Natural killer cell (primary cell): ENCODE measurements at regions not wholly inside any gene's neighbourhood (a gene's known extent, or its start where the extent isn't known, plus 50 kb on each side); places are given as distances from the start of the nearest gene placed in this dataset.

ENCODE experiments used
- ATAC-seq, 3 donors: fragments of 150-1000 bp in 2 of 3; fragments of 200-7000 bp in 1 of 3; cut with Tn5 transposase; 1 replicate in 1 of 3; 2 replicates in 2 of 3; pipeline ENCODE4 v1.10.0; 2021; ENCODE audit warnings: mild to moderate bottlenecking in 2 of 3, moderate library complexity in 2 of 3
- DNase-seq, 2 donors: peaks; one replicate each; pipeline versions ENCODE4 v3.0.0 to v3.0.0-alpha.2; 2013 to 2021; ENCODE audit warnings: mixed read lengths in 1 of 2
- H3K27ac ChIP-seq: one replicate; pipeline ENCODE4 v1.5.1; 2013; ENCODE audit warnings: mild to moderate bottlenecking, low read length
- H3K27me3 ChIP-seq: one replicate; pipeline ENCODE4 v1.6.1; 2013; ENCODE audit warnings: low read length; ENCODE audit not compliant: control insufficient read depth, insufficient read depth
- H3K36me3 ChIP-seq: one replicate; pipeline ENCODE4 v1.6.1; 2013; ENCODE audit warnings: low read length; ENCODE audit not compliant: control insufficient read depth, insufficient read depth
- H3K4me1 ChIP-seq: one replicate; pipeline ENCODE4 v1.6.1; 2013; ENCODE audit warnings: low read length; ENCODE audit not compliant: control insufficient read depth, insufficient read depth
- H3K4me3 ChIP-seq: one replicate; pipeline ENCODE4 v1.5.1; 2013; ENCODE audit warnings: low read length
- H3K9me3 ChIP-seq: one replicate; pipeline ENCODE4 v1.6.1; 2013; ENCODE audit warnings: low read length; ENCODE audit not compliant: control insufficient read depth, insufficient read depth
- H3K27ac Mint-ChIP-seq, 2 donors: one replicate each; pipeline ENCODE4 v1.8.0; 2022; ENCODE audit warnings: mild to moderate bottlenecking in 2 of 2, mixed read lengths in 2 of 2, moderate library complexity in 1 of 2
- H3K27me3 Mint-ChIP-seq, 2 donors: one replicate each; pipeline ENCODE4 v1.8.0; 2022; ENCODE audit warnings: low read depth in 2 of 2, mixed read lengths in 2 of 2
- H3K36me3 Mint-ChIP-seq: one replicate; pipeline ENCODE4 v1.8.0; 2022; ENCODE audit warnings: mixed read lengths
- H3K4me1 Mint-ChIP-seq, 2 donors: one replicate each; pipeline ENCODE4 v1.8.0; 2022; ENCODE audit warnings: mixed read lengths in 2 of 2
- H3K4me3 Mint-ChIP-seq: one replicate; pipeline ENCODE4 v1.8.0; 2022; ENCODE audit warnings: mild to moderate bottlenecking, moderate library complexity, mixed read lengths
- H3K9me3 Mint-ChIP-seq, 2 donors: one replicate each; pipeline ENCODE4 v1.8.0; 2022; ENCODE audit warnings: mixed read lengths in 2 of 2
- CTCF ChIP-seq: fragments of 200-600 bp; IDR thresholded peaks from one replicate; pipeline ENCODE4 v1.8.0; 2022; ENCODE audit warnings: antibody characterized with exemption
- WGBS: methylation state at CpG from one replicate; pipeline ENCODE4 v1.1.7; 2013; ENCODE audit warnings: missing lambda C conversion rate; ENCODE audit not compliant: insufficient coverage; 5-methylcytosine and 5-hydroxymethylcytosine counted together
- intact Hi-C: fragments of 100-400 bp; cut with micrococcal nuclease; formaldehyde crosslinking; loops from one replicate; pipeline ENCODE4 v1.14.2; 2022

- intact Hi-C loops: no loop called here
- Histone ChIP-seq H3K4me1 (no peaks in the 10 kb centered on the region), H3K9me3 (peaks cover 7% of the 10 kb centered on the region), H3K4me3 (no peak overlapping the region), H3K27ac (no peak overlapping the region), H3K27me3 (no peaks in the 10 kb centered on the region), H3K36me3 (no peaks in the 10 kb centered on the region)
- peaks cover 7 to 11% of the 10 kb centered on the region in 2 donors for H3K9me3 Mint-ChIP-seq
- no peak for DNase-seq
- H3K4me1 Mint-ChIP-seq: no peaks in the 10 kb centered on the region
- 67% methylated on average over 1 of the region's 2 CpGs for whole genome bisulfite sequencing
- H3K4me3 Mint-ChIP-seq: no peak overlapping the region
- H3K27ac Mint-ChIP-seq: no peak overlapping the region
- TF ChIP-seq CTCF: no peak
- H3K36me3 Mint-ChIP-seq: no peaks in the 10 kb centered on the region
- H3K27me3 Mint-ChIP-seq: no peaks in the 10 kb centered on the region
- no peak for ATAC-seq
Observed at GRCh38 chr4:132998585-132999230, 150.4 kb upstream of the PCDH10 start.

- TF ChIP-seq CTCF: no peak
- Histone ChIP-seq H3K36me3 (no peaks in the 10 kb centered on the region), H3K4me3 (no peak overlapping the region), H3K27ac (no peak overlapping the region), H3K27me3 (no peaks in the 10 kb centered on the region), H3K4me1 (no peaks in the 10 kb centered on the region), H3K9me3 (peaks cover 3% of the 10 kb centered on the region)
- no peak for ATAC-seq
- WGBS: 0% methylated on average over 3 of the region's 3 CpGs
- Mint-ChIP-seq H3K9me3 (peaks cover 4 to 8% of the 10 kb centered on the region in 2 donors), H3K27ac (no peak overlapping the region), H3K4me1 (no peaks in the 10 kb centered on the region), H3K36me3 (no peaks in the 10 kb centered on the region), H3K27me3 (no peaks in the 10 kb centered on the region), H3K4me3 (no peak overlapping the region)
- DNase-seq: no peak
- intact Hi-C loops: no loop called here
Observed at GRCh38 chr4:133000012-133000411, 149.1 kb upstream of the PCDH10 start.

- Histone ChIP-seq H3K27ac (no peak overlapping the region), H3K4me1 (no peaks in the 10 kb centered on the region), H3K9me3 (peaks cover 3% of the 10 kb centered on the region), H3K36me3 (no peaks in the 10 kb centered on the region), H3K27me3 (no peaks in the 10 kb centered on the region), H3K4me3 (no peak overlapping the region)
- TF ChIP-seq CTCF: no peak
- peaks cover 9 to 12% of the 10 kb centered on the region in 2 donors for H3K9me3 Mint-ChIP-seq
- no peak overlapping the region for H3K27ac Mint-ChIP-seq
- intact Hi-C loops: no loop called here
- 93% methylated on average over 5 of the region's 6 CpGs for WGBS
- H3K27me3 Mint-ChIP-seq: no peaks in the 10 kb centered on the region
- H3K36me3 Mint-ChIP-seq: no peaks in the 10 kb centered on the region
- H3K4me3 Mint-ChIP-seq: no peak overlapping the region
- no peak for DNase-seq
- no peak for ATAC-seq
- no peaks in the 10 kb centered on the region for H3K4me1 Mint-ChIP-seq
Observed at GRCh38 chr4:133003169-133003568, 145.9 kb upstream of the PCDH10 start.
